Skin of body (tissue), 2 donors: ENCODE measurements at regions not wholly inside any gene's neighbourhood (a gene's known extent, or its start where the extent isn't known, plus 50 kb on each side); places are given as distances from the start of the nearest gene placed in this dataset. TPM values are rescaled to one million over a fixed set of nuclear protein-coding genes. Genes with fewer than 3 reads are reported as not detected.
A peak's percentile ranks its signal among the peaks of the same experiment; 100 is the strongest.
"Not testable (repeated sequence)": the region's sequence is repeated elsewhere in the genome, so short reads cannot be mapped to it uniquely, and the experiment has no call there.

Experiments
- DNase-seq: peaks from one replicate; lab custom pipeline; 2025; lab: John Stamatoyannopoulos, UW
- small RNA-seq: library from RNA; depleted of rRNA; stranded (forward); fragments of <200 nt; gene quantifications from one replicate; pipeline ENCODE3, GENCODE V24; 2014; ENCODE audit warnings: low replicate concordance

- DNase-seq, result peak; percentile 38
Measured at GRCh38 chr15:22665059-22665702, 121.3 kb upstream of the NIPA1 start.

GRCh38 chr15:22665711-22666110 is 120.7 kb upstream of the NIPA1 start:
- DNase-seq, result not testable (repeated sequence)

GRCh38 chr15:22684786-22685185 is 101.7 kb upstream of the NIPA1 start:
- DNase-seq, result not testable (repeated sequence)

- not testable (repeated sequence) for DNase-seq
Measured at GRCh38 chr15:22699881-22700280, 86.6 kb upstream of the NIPA1 start.

GRCh38 chr15:22710831-22711341 is 75.6 kb upstream of the NIPA1 start:
- not testable (repeated sequence) for DNase-seq

GRCh38 chr15:22713933-22714332 is 72.5 kb upstream of the NIPA1 start:
- not testable (repeated sequence) for DNase-seq

- not testable (repeated sequence) for DNase-seq
Measured at GRCh38 chr15:22714358-22715132, 71.9 kb upstream of the NIPA1 start.

GRCh38 chr15:22715133-22715845 is 71.2 kb upstream of the NIPA1 start:
- DNase-seq, result not testable (repeated sequence)

- not testable (repeated sequence) for DNase-seq
Measured at GRCh38 chr15:22719980-22720379, 66.5 kb upstream of the NIPA1 start.

- not testable (repeated sequence) for DNase-seq
Measured at GRCh38 chr15:22726104-22726503, 60.3 kb upstream of the NIPA1 start.

GRCh38 chr15:22735067-22735466 is 51.4 kb upstream of the NIPA1 start:
- DNase-seq, result not testable (repeated sequence)

- no peak for DNase-seq
Measured at GRCh38 chr15:22735781-22736180, 50.7 kb upstream of the NIPA1 start.

GRCh38 chr15:22736200-22736599 is 50.2 kb upstream of the NIPA1 start:
- DNase-seq, result not testable (repeated sequence)

Small RNA genes lying in the stretch of these regions (small RNA-seq; reads per million reads assigned to genes)
- gene AC138649.4 (not detected), gene RN7SL495P (not detected)
